ENCODE measurements at regions not wholly inside any gene's neighbourhood (a gene's known extent, or its start where the extent isn't known, plus 50 kb on each side); places are given as distances from the start of the nearest gene placed in this dataset.
"Not testable (repeated sequence)": the region's sequence is repeated elsewhere in the genome, so short reads cannot be mapped to it uniquely, and the experiment has no call there.

GRCh38 chr12:97656548-97656947 is 193.9 kb downstream of the RMST start:
- H3K27me3 Mint-ChIP-seq, ATAC-seq, H3K36me3 Mint-ChIP-seq, POLR2A ChIA-PET, H3K27ac Mint-ChIP-seq, H3K4me1 Mint-ChIP-seq, H3K4me3 Mint-ChIP-seq, DNase-seq, H3K9me3 Mint-ChIP-seq: not testable (repeated sequence)

- H3K27me3 Mint-ChIP-seq: peaks cover 0 to 2% (median 0%) of the 10 kb centered on the region in 5 donors
- no peaks in the 10 kb centered on the region for H3K4me1 Mint-ChIP-seq
- H3K27ac Mint-ChIP-seq: no peak overlapping the region
- H3K9me3 Mint-ChIP-seq: peaks cover 0 to 9% (median 3%) of the 10 kb centered on the region in 9 donors
- no peaks in the 10 kb centered on the region for H3K36me3 Mint-ChIP-seq
- POLR2A ChIA-PET: no interaction called here
- DNase-seq: no peak
- no peak overlapping the region for H3K4me3 Mint-ChIP-seq
- no peak for ATAC-seq
Measured at GRCh38 chr12:97659117-97659880, 196.7 kb downstream of the RMST start.

- H3K27ac Mint-ChIP-seq: no peak overlapping the region
- H3K27me3 Mint-ChIP-seq: peaks cover 0 to 5% (median 3%) of the 10 kb centered on the region in 5 donors
- DNase-seq (no peak), ATAC-seq (no peak)
- H3K4me3 Mint-ChIP-seq: no peak overlapping the region
- peaks cover 0 to 10% (median 8%) of the 10 kb centered on the region in 9 donors for H3K9me3 Mint-ChIP-seq
- no peaks in the 10 kb centered on the region for H3K4me1 Mint-ChIP-seq
- POLR2A ChIA-PET: no interaction called here
- H3K36me3 Mint-ChIP-seq: no peaks in the 10 kb centered on the region
Measured at GRCh38 chr12:97666263-97666662, 203.7 kb downstream of the RMST start.

- Mint-ChIP-seq H3K27ac (no peak overlapping the region), H3K4me3 (no peak overlapping the region), H3K9me3 (peaks cover 0 to 21% (median 12%) of the 10 kb centered on the region in 9 donors), H3K4me1 (no peaks in the 10 kb centered on the region), H3K36me3 (peaks cover 0 to 5% (median 0%) of the 10 kb centered on the region in 3 donors), H3K27me3 (peaks cover 0 to 8% (median 3%) of the 10 kb centered on the region in 5 donors)
- DNase-seq: no peak
- no peak for ATAC-seq
- POLR2A ChIA-PET: no interaction called here
Measured at GRCh38 chr12:97672870-97673269, 210.3 kb downstream of the RMST start.

GRCh38 chr12:97680751-97681150 is 218.1 kb downstream of the RMST start:
- H3K36me3 Mint-ChIP-seq: no peaks in the 10 kb centered on the region
- POLR2A ChIA-PET: interaction anchor here (0.6 kb wide), 1 partner anchor 715 kb away, joined by 3 read pairs; no protein-coding TSS in a partner anchor
- H3K9me3 Mint-ChIP-seq: peaks cover 0 to 16% (median 4%) of the 10 kb centered on the region in 9 donors
- H3K4me3 Mint-ChIP-seq: no peak overlapping the region
- H3K27ac Mint-ChIP-seq: no peak overlapping the region
- no peak for DNase-seq
- ATAC-seq: no peak
- no peaks in the 10 kb centered on the region for H3K4me1 Mint-ChIP-seq
- no peaks in the 10 kb centered on the region for H3K27me3 Mint-ChIP-seq

GRCh38 chr12:97681612-97682504 is 219.3 kb downstream of the RMST start:
- Mint-ChIP-seq H3K4me1 (no peaks in the 10 kb centered on the region), H3K27ac (no peak overlapping the region), H3K9me3 (peaks cover 0 to 13% (median 3%) of the 10 kb centered on the region in 9 donors), H3K4me3 (no peak overlapping the region), H3K36me3 (no peaks in the 10 kb centered on the region), H3K27me3 (no peaks in the 10 kb centered on the region)
- POLR2A ChIA-PET: no interaction called here
- no peak for DNase-seq
- no peak for ATAC-seq

- POLR2A ChIA-PET: no interaction called here
- ATAC-seq (no peak), DNase-seq (no peak)
- H3K9me3 Mint-ChIP-seq: peaks cover 0 to 13% (median 2%) of the 10 kb centered on the region in 9 donors
- no peaks in the 10 kb centered on the region for H3K4me1 Mint-ChIP-seq
- no peaks in the 10 kb centered on the region for H3K27me3 Mint-ChIP-seq
- no peaks in the 10 kb centered on the region for H3K36me3 Mint-ChIP-seq
- H3K27ac Mint-ChIP-seq: no peak overlapping the region
- H3K4me3 Mint-ChIP-seq: no peak overlapping the region
Measured at GRCh38 chr12:97685360-97685759, 222.8 kb downstream of the RMST start.

GRCh38 chr12:97701901-97702300 is 239.3 kb downstream of the RMST start:
- no peak for DNase-seq
- Mint-ChIP-seq H3K27me3 (peaks cover 0 to 5% (median 0%) of the 10 kb centered on the region in 5 donors), H3K27ac (no peak overlapping the region), H3K4me3 (no peak overlapping the region), H3K9me3 (peaks cover 0 to 12% (median 3%) of the 10 kb centered on the region in 9 donors), H3K4me1 (no peaks in the 10 kb centered on the region), H3K36me3 (no peaks in the 10 kb centered on the region)
- POLR2A ChIA-PET: no interaction called here
- no peak for ATAC-seq

GRCh38 chr12:97711392-97711791 is 248.8 kb downstream of the RMST start:
- Mint-ChIP-seq H3K27ac (no peak overlapping the region), H3K4me1 (no peaks in the 10 kb centered on the region), H3K36me3 (no peaks in the 10 kb centered on the region), H3K27me3 (peaks cover 0 to 2% (median 0%) of the 10 kb centered on the region in 5 donors), H3K9me3 (peaks cover 0 to 13% (median 3%) of the 10 kb centered on the region in 9 donors), H3K4me3 (no peak overlapping the region)
- DNase-seq (no peak), ATAC-seq (no peak)
- POLR2A ChIA-PET: no interaction called here

- no peaks in the 10 kb centered on the region for H3K4me1 Mint-ChIP-seq
- H3K4me3 Mint-ChIP-seq: no peak overlapping the region
- H3K36me3 Mint-ChIP-seq: no peaks in the 10 kb centered on the region
- POLR2A ChIA-PET: no interaction called here
- H3K27me3 Mint-ChIP-seq: peaks cover 0 to 2% (median 0%) of the 10 kb centered on the region in 5 donors
- DNase-seq (no peak), ATAC-seq (no peak)
- H3K27ac Mint-ChIP-seq: no peak overlapping the region
- peaks cover 0 to 13% (median 3%) of the 10 kb centered on the region in 9 donors for H3K9me3 Mint-ChIP-seq
Measured at GRCh38 chr12:97713270-97713669, 250.7 kb downstream of the RMST start.

- no peak for DNase-seq
- H3K4me1 Mint-ChIP-seq: no peaks in the 10 kb centered on the region
- no peak overlapping the region for H3K27ac Mint-ChIP-seq
- peaks cover 0 to 3% (median 0%) of the 10 kb centered on the region in 3 donors for H3K36me3 Mint-ChIP-seq
- POLR2A ChIA-PET: no interaction called here
- no peak for ATAC-seq
- peaks cover 0 to 2% (median 0%) of the 10 kb centered on the region in 5 donors for H3K27me3 Mint-ChIP-seq
- H3K9me3 Mint-ChIP-seq: peaks cover 0 to 9% (median 1%) of the 10 kb centered on the region in 9 donors
- no peak overlapping the region for H3K4me3 Mint-ChIP-seq
Measured at GRCh38 chr12:97714107-97714563, 251.5 kb downstream of the RMST start.

- no peak for DNase-seq
- ATAC-seq: no peak
- H3K9me3 Mint-ChIP-seq: peaks cover 2 to 17% (median 5%) of the 10 kb centered on the region in 9 donors
- H3K4me1 Mint-ChIP-seq: no peaks in the 10 kb centered on the region
- POLR2A ChIA-PET: no interaction called here
- peaks cover 0 to 2% (median 0%) of the 10 kb centered on the region in 5 donors for H3K27me3 Mint-ChIP-seq
- H3K27ac Mint-ChIP-seq: no peak overlapping the region
- no peak overlapping the region for H3K4me3 Mint-ChIP-seq
- peaks cover 0 to 10% (median 2%) of the 10 kb centered on the region in 3 donors for H3K36me3 Mint-ChIP-seq
Measured at GRCh38 chr12:97716356-97716755, 253.8 kb downstream of the RMST start.

- H3K4me3 Mint-ChIP-seq, POLR2A ChIA-PET, H3K27me3 Mint-ChIP-seq, H3K27ac Mint-ChIP-seq, DNase-seq, ATAC-seq, H3K4me1 Mint-ChIP-seq: not testable (repeated sequence)
- Mint-ChIP-seq H3K36me3 (peaks cover 0 to 14% (median 2%) of the 10 kb centered on the region in 3 donors), H3K9me3 (peaks cover 3 to 26% (median 9%) of the 10 kb centered on the region in 9 donors)
Measured at GRCh38 chr12:97723801-97724200, 261.2 kb downstream of the RMST start.

Data from naive thymus-derived CD8-positive, alpha-beta T cell (primary cell).